ENCODE measurements at regions not wholly inside any gene's neighbourhood (a gene's known extent, or its start where the extent isn't known, plus 50 kb on each side); places are given as distances from the start of the nearest gene placed in this dataset.

- intact Hi-C loops (cut with DNase I) = no loop called here
- no peak for TF ChIP-seq CTCF (IDR thresholded peaks at IDR 0.05)
- DNase-seq (no peak), ATAC-seq (no peak)
- H3K4me3 ChIP-seq = no peak overlapping the region
- H3K4me1 ChIP-seq = no peaks in the 10 kb centered on the region
- no peaks in the 10 kb centered on the region for H3K27me3 ChIP-seq (ENCODE audit: low read depth)
- H3K27ac ChIP-seq = no peak overlapping the region
- no peaks in the 10 kb centered on the region for H3K9me3 ChIP-seq
- no peaks in the 10 kb centered on the region for H3K36me3 ChIP-seq
These were observed 118.3 kb downstream of the RPRM start for GRCh38 chr2:153360239-153360638.

- no peak for ATAC-seq
- DNase-seq = no peak
- Histone ChIP-seq H3K4me1 (no peaks in the 10 kb centered on the region), H3K36me3 (no peaks in the 10 kb centered on the region), H3K27me3 (ENCODE audit: low read depth) (no peaks in the 10 kb centered on the region), H3K4me3 (no peak overlapping the region), H3K27ac (no peak overlapping the region), H3K9me3 (no peaks in the 10 kb centered on the region)
- intact Hi-C loops (cut with DNase I) = no loop called here
- TF ChIP-seq CTCF (IDR thresholded peaks at IDR 0.05) = no peak
These were observed 124.2 kb downstream of the RPRM start for GRCh38 chr2:153354377-153354776.

DNA sequence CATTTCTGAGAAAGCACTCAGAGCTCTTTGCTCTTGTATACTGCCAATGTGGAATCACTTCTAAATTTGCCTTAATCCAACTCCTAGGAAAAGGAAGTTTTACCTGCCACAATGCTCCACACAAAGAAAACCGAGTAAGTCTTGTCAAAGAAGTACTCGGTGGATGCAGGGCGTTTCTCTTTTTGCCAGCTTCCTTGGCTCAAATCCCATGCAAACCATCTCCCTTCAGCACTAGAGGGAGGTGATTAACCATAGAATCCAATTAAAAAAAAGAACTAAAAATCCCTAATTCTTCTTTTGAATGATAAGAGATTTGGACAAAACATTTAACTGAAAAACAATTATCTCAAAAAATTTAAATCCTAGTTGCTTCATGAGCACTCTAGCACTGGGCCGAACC lies 129.0 kb downstream of the RPRM start:
- no peak for TF ChIP-seq CTCF (IDR thresholded peaks at IDR 0.05)

GRCh38 chr2:153347818-153348495 lies 130.6 kb downstream of the RPRM start:
- no peak overlapping the region for H3K4me3 ChIP-seq
- no peak for DNase-seq
- no peak for ATAC-seq
- no peaks in the 10 kb centered on the region for H3K4me1 ChIP-seq
- H3K36me3 ChIP-seq = no peaks in the 10 kb centered on the region
- intact Hi-C loops (cut with DNase I) = no loop called here
- no peak overlapping the region for H3K27ac ChIP-seq
- H3K9me3 ChIP-seq = no peaks in the 10 kb centered on the region
- no peaks in the 10 kb centered on the region for H3K27me3 ChIP-seq (ENCODE audit: low read depth)
- no peak for TF ChIP-seq CTCF (IDR thresholded peaks at IDR 0.05)

More for the DNA sequence above, 129.0 kb downstream of the RPRM start:
- H3K4me3 ChIP-seq = no peak overlapping the region
- no peak for ATAC-seq
- no peaks in the 10 kb centered on the region for H3K9me3 ChIP-seq
- no peaks in the 10 kb centered on the region for H3K4me1 ChIP-seq
- H3K27ac ChIP-seq = no peak overlapping the region
- intact Hi-C loops (cut with DNase I) = no loop called here
- H3K36me3 ChIP-seq = no peaks in the 10 kb centered on the region
- no peak for DNase-seq
- H3K27me3 ChIP-seq (ENCODE audit: low read depth) = no peaks in the 10 kb centered on the region

- Histone ChIP-seq H3K4me1 (no peaks in the 10 kb centered on the region), H3K27ac (no peak overlapping the region), H3K4me3 (no peak overlapping the region), H3K36me3 (no peaks in the 10 kb centered on the region), H3K9me3 (no peaks in the 10 kb centered on the region), H3K27me3 (ENCODE audit: low read depth) (no peaks in the 10 kb centered on the region)
- intact Hi-C loops (cut with DNase I) = no loop called here
- no peak for DNase-seq
- ATAC-seq = no peak
- no peak for TF ChIP-seq CTCF (IDR thresholded peaks at IDR 0.05)
These were observed 157.7 kb downstream of the RPRM start for GRCh38 chr2:153320879-153321278.
